K562 (cell line): ENCODE measurements at regions not wholly inside any gene's neighbourhood (a gene's known extent, or its start where the extent isn't known, plus 50 kb on each side); places are given as distances from the start of the nearest gene placed in this dataset.

ENCODE experiments used
- ATAC-seq: fragments of 200-7000 bp; cut with Tn5 transposase; 3 replicates; pipeline ENCODE4 v1.9.1; 2020; ENCODE audit warnings: moderate library complexity
- BruUV-seq: library from RNA; stranded (reverse); fragments of 400-500 nt; replicated peaks from 2 replicates; lab custom pipeline; 2021; lab: Mats Ljungman, UMichigan
- CTCF ChIA-PET: fragments of 300-600 bp; formaldehyde crosslinking; extraction: SDS; loops from one replicate; lab custom pipeline; 2021; ENCODE audit warnings: low intra/inter-chr PET ratio; lab: Yijun Ruan, JAX
- POLR2A ChIA-PET: fragments of 300-600, 350-650 bp; sonication (Branson Sonifier 250); formaldehyde crosslinking; extraction: SDS; loops from one replicate; lab custom pipeline; 2021; ENCODE audit warnings: antibody characterized with exemption, inconsistent platforms; lab: Yijun Ruan, JAX
- DNase-seq, 4 experiments: peaks; one replicate each; pipeline versions ENCODE4 v3.0.0 to v3.0.0-alpha.2; 2011 to 2018; ENCODE audit warnings: low spot score in 3 of 4, mixed read lengths in 3 of 4; ENCODE audit errors: extremely low read depth in 1 of 4
- FAIRE-seq: peaks from 2 replicates; lab custom pipeline; 2011; peaks lifted over from hg19 to GRCh38; lab: Jason Lieb, UNC
- H2AFZ ChIP-seq: 2 replicates; pipeline ENCODE4 v1.6.0; 2011; ENCODE audit warnings: low read depth, low read length, control low read depth, inconsistent platforms
- H3K27ac ChIP-seq: fragments of 200-600 bp; 3 replicates; pipeline ENCODE4 v1.8.0; 2011; ENCODE audit warnings: low read depth, mild to moderate bottlenecking, control low read depth, inconsistent platforms, low read length, moderate library complexity, mixed read lengths; ENCODE audit errors: extremely low read depth
- H3K27me3 ChIP-seq, 2 experiments: fragments of 300-600 bp in 1 of 2; 2 replicates in 1 of 2; 3 replicates in 1 of 2; pipeline versions ENCODE4 v1.6.0 to v1.8.0; 2011; ENCODE audit warnings: inconsistent platforms in 2 of 2, low read length in 2 of 2, mild to moderate bottlenecking in 1 of 2, mixed read lengths in 1 of 2, moderate library complexity in 1 of 2; ENCODE audit not compliant: control insufficient read depth in 2 of 2, insufficient read depth in 2 of 2
- H3K36me3 ChIP-seq: fragments of 300-600 bp; 3 replicates; pipeline ENCODE4 v1.8.0; 2011; ENCODE audit warnings: mild to moderate bottlenecking, low read length, inconsistent platforms; ENCODE audit not compliant: control insufficient read depth, insufficient read depth
- H3K4me1 ChIP-seq, 2 experiments: fragments of 200-600 bp in 1 of 2; replicated peaks in 1 of 2; 2 replicates in 1 of 2; 3 replicates in 1 of 2; pipeline versions ENCODE4 v1.5.1 to v1.8.0; 2011; ENCODE audit warnings: inconsistent platforms in 2 of 2, low read length in 2 of 2, mild to moderate bottlenecking in 1 of 2, mixed read lengths in 1 of 2, moderate library complexity in 1 of 2; ENCODE audit not compliant: control insufficient read depth in 2 of 2, insufficient read depth in 2 of 2
- H3K4me2 ChIP-seq: 2 replicates; pipeline ENCODE4 v1.6.1; 2011; ENCODE audit warnings: low read length, control low read depth, inconsistent platforms, mixed read lengths; ENCODE audit not compliant: insufficient read depth
- H3K4me3 ChIP-seq: fragments of 200-600 bp; sonication (generic), shearing (Covaris generic); 2 replicates; pipeline ENCODE4 v1.5.1; 2016; ENCODE audit warnings: control low read depth, inconsistent platforms
- H3K79me2 ChIP-seq: fragments of 200-600 bp; 3 replicates; pipeline ENCODE4 v1.8.0; 2011; ENCODE audit warnings: low read length, inconsistent platforms; ENCODE audit not compliant: control insufficient read depth, insufficient read depth
- H3K9ac ChIP-seq, 2 experiments: 2 replicates each; pipeline versions ENCODE4 v1.6.0 to v1.6.1; 2011; ENCODE audit warnings: low read depth in 2 of 2, low read length in 2 of 2, control low read depth in 1 of 2, inconsistent platforms in 1 of 2, mild to moderate bottlenecking in 1 of 2, mixed read lengths in 1 of 2; ENCODE audit not compliant: insufficient read depth in 1 of 2
- H3K9me1 ChIP-seq: one replicate; pipeline ENCODE4 v1.6.0; 2011; ENCODE audit warnings: inconsistent platforms, mild to moderate bottlenecking, low read length, moderate library complexity; ENCODE audit not compliant: control insufficient read depth, insufficient read depth
- H3K9me3 ChIP-seq: replicated peaks from 2 replicates; pipeline ENCODE4 v1.5.1; 2011; ENCODE audit warnings: low read depth, low read length, inconsistent platforms; ENCODE audit not compliant: control insufficient read depth, insufficient read depth
- H4K20me1 ChIP-seq: replicated peaks from 2 replicates; pipeline ENCODE4 v1.6.1; 2011; ENCODE audit warnings: low read length, inconsistent platforms, mixed read lengths; ENCODE audit not compliant: control insufficient read depth, insufficient read depth
- CHD1 ChIP-seq: fragments of 200-600 bp; sonication (generic); IDR thresholded peaks from one replicate; pipeline ENCODE4 v1.6.1; 2012; ENCODE audit warnings: mild to moderate bottlenecking, moderate library complexity, low read length, inconsistent platforms
- NFIC ChIP-seq: fragments of 450-650 bp; IDR thresholded peaks from 2 replicates; pipeline ENCODE4 v1.6.1; 2017; ENCODE audit warnings: mild to moderate bottlenecking, inconsistent platforms
- RFX7 ChIP-seq: fragments of 250-450 bp; sonication (Bioruptor Pico); IDR thresholded peaks from 2 replicates; pipeline ENCODE4 v1.5.1; 2021; ENCODE audit warnings: mild to moderate bottlenecking
- ZNF589 ChIP-seq: fragments of 200-800 bp; sonication (Bioruptor generic); IDR thresholded peaks from 2 replicates; pipeline ENCODE4 v1.6.1; 2016; ENCODE audit warnings: low read depth, missing genetic modification characterization, missing compliant biosample characterization
- WGBS: fragments of 100-300 bp; shearing (Covaris generic); methylation state at CpG from one replicate; pipeline ENCODE4 v1.1.6; 2016; ENCODE audit warnings: low coverage, mixed read lengths; ENCODE audit not compliant: insufficient coverage; ENCODE audit errors: missing lambda C conversion rate; 5-methylcytosine and 5-hydroxymethylcytosine counted together
- in situ Hi-C: fragments of 300-500 bp; cut with MboI; formaldehyde crosslinking; loops from 4 replicates; pipeline ENCODE4 v1.15.0; 2018; ENCODE audit warnings: inconsistent platforms, mixed read lengths
- intact Hi-C: fragments of 100-400 bp; cut with micrococcal nuclease; formaldehyde crosslinking; loops from 2 replicates; pipeline ENCODE4 v1.14.2; 2022
- TF ChIP-seq, protein P1 (sequence below): sonication (generic); formaldehyde crosslinking; IDR thresholded peaks from 2 replicates; pipeline ENCODE4 v1.9.0; 2022; ENCODE audit warnings: mild to moderate bottlenecking, missing genetic modification reagents

DNA sequence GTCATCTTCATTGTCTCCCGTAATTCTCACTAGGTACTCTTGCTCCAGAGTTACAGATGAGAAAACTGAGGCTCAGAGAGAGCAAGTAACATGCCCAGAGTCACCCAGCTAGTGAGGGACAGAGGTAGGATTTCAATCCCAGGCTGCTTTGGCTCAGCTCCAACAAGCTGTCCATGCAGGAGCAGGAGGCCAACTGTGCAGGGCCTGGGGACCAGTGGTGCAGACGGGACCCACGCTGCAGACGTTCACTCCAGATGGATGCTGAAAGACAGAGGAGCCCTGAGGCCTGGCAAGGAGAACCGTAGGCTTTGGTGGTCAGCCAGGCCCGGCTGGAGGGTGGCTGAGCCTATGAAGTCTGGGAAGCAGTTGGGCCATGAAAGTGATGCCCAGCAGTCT, 102.6 kb downstream of the MCFD2 start:
- WGBS: 12% methylated on average over 6 of the region's 6 CpGs
- no peak overlapping the region for H3K4me2 ChIP-seq
- no peaks in the 10 kb centered on the region for H3K36me3 ChIP-seq
- intact Hi-C loops: no loop called here
- BruUV-seq: no TSS peak
- ChIA-PET POLR2A (interaction anchor here (0.7 to 2.1 kb wide), 2 partner anchors 10 to 60 kb away, joined by 3 to 7 read pairs; no protein-coding TSS in a partner anchor), CTCF (interaction anchor here (0.6 kb wide), 1 partner anchor 757 kb away, joined by 4 read pairs; no protein-coding TSS in a partner anchor)
- H3K27me3 ChIP-seq: peaks cover 11 to 36% of the 10 kb centered on the region in 2 experiments; a peak in 4 of 5 replicates
- no peaks in the 10 kb centered on the region for H3K9me1 ChIP-seq
- peak overlapping the region in 1 of 2 experiments; percentile 29; a peak in 1 of 4 replicates for H3K9ac ChIP-seq
- H2AFZ ChIP-seq: no peak overlapping the region
- no peaks in the 10 kb centered on the region for H3K79me2 ChIP-seq
- no peak overlapping the region for H3K27ac ChIP-seq
- TF ChIP-seq NFIC (peak; percentile 56), RFX7 (no peak), ZNF589 (CRISPR knock-in tag) (no peak), CHD1 (no peak)
- TF ChIP-seq, protein P1, sequence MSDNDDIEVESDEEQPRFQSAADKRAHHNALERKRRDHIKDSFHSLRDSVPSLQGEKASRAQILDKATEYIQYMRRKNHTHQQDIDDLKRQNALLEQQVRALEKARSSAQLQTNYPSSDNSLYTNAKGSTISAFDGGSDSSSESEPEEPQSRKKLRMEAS (CRISPR knock-in tag): no peak
- peaks cover 6 to 7% of the 10 kb centered on the region in 2 experiments; a peak in 3 of 5 replicates for H3K4me1 ChIP-seq
- H4K20me1 ChIP-seq: 0 out of 2 replicates have a peak, but pooled peaks cover 2% of the 10 kb centered on the region
- DNase-seq (no peak), FAIRE-seq (no peak), ATAC-seq (no peak)
- in situ Hi-C loops: no loop called here
- no peak overlapping the region for H3K4me3 ChIP-seq
- H3K9me3 ChIP-seq: no peaks in the 10 kb centered on the region
